Mesothelial cell of epicardium (in vitro differentiated cells): ENCODE measurements at regions not wholly inside any gene's neighbourhood (a gene's known extent, or its start where the extent isn't known, plus 50 kb on each side); places are given as distances from the start of the nearest gene placed in this dataset.
"Not testable (repeated sequence)": the region's sequence is repeated elsewhere in the genome, so short reads cannot be mapped to it uniquely, and the experiment has no call there.

Experiments
- DNase-seq, 2 experiments: peaks; one replicate each; pipeline ENCODE4 v3.0.0; 2021; ENCODE audit warnings: low spot score in 2 of 2; ENCODE audit not compliant: unreplicated experiment in 2 of 2
- H3K27ac Mint-ChIP-seq: 2 replicates; pipeline ENCODE4 v1.8.0; 2021; ENCODE audit warnings: mixed read lengths
- H3K27me3 Mint-ChIP-seq: 2 replicates; pipeline ENCODE4 v1.8.0; 2021; ENCODE audit warnings: low read depth, mixed read lengths
- H3K36me3 Mint-ChIP-seq: 2 replicates; pipeline ENCODE4 v1.8.0; 2021; ENCODE audit warnings: mixed read lengths
- H3K4me1 Mint-ChIP-seq: 2 replicates; pipeline ENCODE4 v1.8.0; 2021; ENCODE audit warnings: mixed read lengths
- H3K4me3 Mint-ChIP-seq: 2 replicates; pipeline ENCODE4 v1.8.0; 2021; ENCODE audit warnings: mild to moderate bottlenecking, moderate library complexity, mixed read lengths
- H3K9me3 Mint-ChIP-seq: 2 replicates; pipeline ENCODE4 v1.8.0; 2021; ENCODE audit warnings: mixed read lengths
- CTCF ChIP-seq: fragments of 200-600 bp; sonication (generic); IDR thresholded peaks from one replicate; pipeline ENCODE4 v1.5.0; 2021; ENCODE audit warnings: antibody characterized with exemption; ENCODE audit not compliant: unreplicated experiment

- no peaks in the 10 kb centered on the region for H3K27me3 Mint-ChIP-seq
- TF ChIP-seq CTCF: no peak
- no peaks in the 10 kb centered on the region for H3K36me3 Mint-ChIP-seq
- H3K4me3 Mint-ChIP-seq: no peak overlapping the region
- H3K27ac Mint-ChIP-seq: no peak overlapping the region
- no peak for DNase-seq
- H3K4me1 Mint-ChIP-seq: peaks cover 18% of the 10 kb centered on the region
- H3K9me3 Mint-ChIP-seq: peaks cover 16% of the 10 kb centered on the region
These were observed 167.3 kb upstream of the KCTD3 start for GRCh38 chr1:215399787-215400186.

GRCh38 chr1:215400741-215401140 is 166.4 kb upstream of the KCTD3 start:
- no peak for TF ChIP-seq CTCF
- Mint-ChIP-seq H3K4me1 (peaks cover 18% of the 10 kb centered on the region), H3K27ac (no peak overlapping the region), H3K4me3 (no peak overlapping the region), H3K36me3 (no peaks in the 10 kb centered on the region), H3K27me3 (no peaks in the 10 kb centered on the region), H3K9me3 (peaks cover 16% of the 10 kb centered on the region)
- no peak for DNase-seq

DNA sequence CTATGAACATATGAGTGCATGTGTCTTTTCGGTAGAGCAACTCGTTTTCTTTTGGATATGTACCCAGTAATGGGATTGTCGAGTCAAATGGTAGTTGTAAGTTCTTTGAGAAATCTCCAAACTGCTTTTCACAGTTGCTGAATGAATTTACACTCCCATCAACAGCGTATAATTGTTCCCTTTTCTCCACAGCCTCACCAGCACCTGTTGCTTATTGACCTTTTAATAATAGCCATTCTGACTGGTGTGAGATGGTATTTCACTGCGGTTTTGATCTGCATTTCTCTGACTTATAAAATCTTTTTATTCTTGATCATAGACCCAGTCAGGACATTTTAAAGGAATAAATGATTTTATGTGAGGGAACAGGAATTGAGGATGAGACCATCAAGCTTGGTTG is 165.0 kb upstream of the KCTD3 start:
- Mint-ChIP-seq H3K27ac (no peak overlapping the region), H3K4me1 (peaks cover 22% of the 10 kb centered on the region), H3K27me3 (no peaks in the 10 kb centered on the region), H3K4me3 (no peak overlapping the region), H3K9me3 (peaks cover 10% of the 10 kb centered on the region), H3K36me3 (no peaks in the 10 kb centered on the region)
- no peak for TF ChIP-seq CTCF
- DNase-seq: no peak

DNA sequence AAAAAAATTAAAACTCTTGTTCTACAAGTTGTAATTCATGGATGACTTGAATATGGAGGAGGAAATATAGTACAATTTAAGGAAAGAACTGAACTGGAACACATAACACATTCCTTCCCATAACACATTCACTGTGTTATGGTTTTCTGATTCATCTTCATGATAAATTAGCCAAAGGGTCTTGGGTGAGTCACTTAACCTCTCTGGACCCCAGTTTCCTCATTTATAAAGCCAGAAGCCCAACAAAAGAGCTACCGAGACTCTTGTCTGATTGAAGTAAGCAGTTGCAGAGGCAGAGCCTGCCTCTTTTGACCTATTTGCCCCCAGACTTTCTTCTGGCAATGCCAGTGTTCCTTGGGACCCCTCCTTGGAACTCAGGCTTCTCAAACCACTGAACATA is 161.9 kb upstream of the KCTD3 start:
- TF ChIP-seq CTCF: no peak
- Mint-ChIP-seq H3K4me1 (peaks cover 18% of the 10 kb centered on the region), H3K4me3 (no peak overlapping the region), H3K27ac (no peak overlapping the region), H3K27me3 (no peaks in the 10 kb centered on the region), H3K9me3 (no peaks in the 10 kb centered on the region), H3K36me3 (no peaks in the 10 kb centered on the region)
- no peak for DNase-seq

DNA sequence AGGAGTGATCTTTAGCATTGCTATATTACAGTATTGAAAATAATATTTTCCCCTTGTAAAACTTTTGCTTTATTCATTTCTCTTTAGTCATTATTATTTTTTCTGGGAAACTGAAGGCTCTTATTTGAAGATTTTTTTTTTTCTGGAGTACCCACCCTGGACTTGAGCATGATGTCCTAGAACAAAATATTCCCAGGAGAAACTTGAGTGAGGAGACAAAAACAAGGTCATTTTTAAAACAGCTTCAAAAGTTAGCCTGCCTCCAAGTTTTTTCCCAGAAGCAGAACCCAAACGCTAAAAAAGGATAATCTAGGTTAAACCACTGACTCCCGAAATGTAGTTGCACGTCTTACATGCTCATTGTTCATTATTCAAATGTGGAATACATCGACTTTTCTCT is 160.2 kb upstream of the KCTD3 start:
- no peaks in the 10 kb centered on the region for H3K9me3 Mint-ChIP-seq
- DNase-seq: no peak
- H3K27me3 Mint-ChIP-seq: no peaks in the 10 kb centered on the region
- H3K4me3 Mint-ChIP-seq: no peak overlapping the region
- no peak overlapping the region for H3K27ac Mint-ChIP-seq
- no peak for TF ChIP-seq CTCF
- peaks cover 13% of the 10 kb centered on the region for H3K4me1 Mint-ChIP-seq
- H3K36me3 Mint-ChIP-seq: no peaks in the 10 kb centered on the region

DNA sequence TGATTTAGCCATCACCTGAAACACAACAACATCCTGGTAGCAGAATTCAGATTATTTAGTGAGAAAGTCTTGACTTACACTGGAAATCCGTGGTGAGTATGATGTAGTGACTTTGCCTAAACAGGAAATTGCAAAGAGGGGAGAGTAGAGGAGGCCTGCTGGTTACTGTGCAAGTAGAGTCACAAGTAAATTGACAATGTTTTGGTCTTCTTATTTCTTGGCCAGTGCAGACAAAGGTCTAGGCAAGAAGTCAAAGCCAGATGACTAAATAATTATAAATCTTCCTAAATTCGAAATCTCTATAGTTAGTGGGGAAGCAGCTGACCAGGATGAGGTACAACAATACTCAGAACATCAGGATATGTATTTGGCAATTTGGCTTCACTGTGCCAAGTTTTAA is 159.5 kb upstream of the KCTD3 start:
- no peak for TF ChIP-seq CTCF
- DNase-seq: no peak
- H3K27ac Mint-ChIP-seq: no peak overlapping the region
- no peak overlapping the region for H3K4me3 Mint-ChIP-seq
- no peaks in the 10 kb centered on the region for H3K36me3 Mint-ChIP-seq
- peaks cover 13% of the 10 kb centered on the region for H3K4me1 Mint-ChIP-seq
- no peaks in the 10 kb centered on the region for H3K9me3 Mint-ChIP-seq
- H3K27me3 Mint-ChIP-seq: no peaks in the 10 kb centered on the region

DNA sequence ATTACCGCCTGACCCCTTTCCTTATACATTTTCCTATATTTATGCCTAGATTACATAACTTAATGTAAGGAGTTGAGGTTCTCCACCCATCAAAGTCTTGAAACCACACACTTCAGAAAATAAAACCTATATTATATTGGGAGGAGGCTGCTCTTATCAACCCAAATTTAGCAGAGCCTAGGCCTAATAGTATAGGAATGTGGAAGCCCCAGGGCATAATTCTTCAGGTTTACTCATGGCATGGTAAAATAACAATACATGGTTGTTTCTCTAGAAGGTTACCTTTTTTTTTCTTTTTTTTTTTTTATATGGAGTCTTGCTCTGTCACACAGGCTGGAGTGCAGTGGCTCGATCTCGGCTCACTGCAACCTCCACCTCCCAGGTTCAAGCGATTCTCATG is 157.6 kb upstream of the KCTD3 start:
- H3K27me3 Mint-ChIP-seq, H3K9me3 Mint-ChIP-seq, H3K36me3 Mint-ChIP-seq, H3K4me3 Mint-ChIP-seq, DNase-seq, H3K4me1 Mint-ChIP-seq, H3K27ac Mint-ChIP-seq: not testable (repeated sequence)

GRCh38 chr1:215415521-215415920 is 151.6 kb upstream of the KCTD3 start:
- not testable (repeated sequence) for H3K9me3 Mint-ChIP-seq, H3K27ac Mint-ChIP-seq, H3K4me3 Mint-ChIP-seq, H3K27me3 Mint-ChIP-seq, H3K4me1 Mint-ChIP-seq, H3K36me3 Mint-ChIP-seq, DNase-seq
